H1 (cell line): ENCODE measurements at regions not wholly inside any gene's neighbourhood (a gene's known extent, or its start where the extent isn't known, plus 50 kb on each side); places are given as distances from the start of the nearest gene placed in this dataset.

Experiments
- CTCF ChIP-seq, 3 experiments: IDR thresholded peaks; 1 replicate in 2 of 3; 2 replicates in 1 of 3; pipeline versions ENCODE4 v1.5.1 to v1.6.1; 2011; ENCODE audit warnings: low read length in 3 of 3, mild to moderate bottlenecking in 3 of 3, inconsistent platforms in 2 of 3, low read depth in 1 of 3, moderate library complexity in 1 of 3; ENCODE audit not compliant: insufficient read depth in 1 of 3; ENCODE audit errors: control extremely low read depth in 1 of 3
- EZH2 ChIP-seq: fragments of 200-600 bp; sonication (generic); IDR thresholded peaks from 2 replicates; pipeline ENCODE4 v1.7.1; 2012; ENCODE audit warnings: low read depth, mild to moderate bottlenecking, moderate library complexity, low read length, inconsistent platforms; ENCODE audit not compliant: severe bottlenecking
- KDM1A ChIP-seq: fragments of 200-600, 300-600 bp; sonication (generic); IDR thresholded peaks from 2 replicates; pipeline ENCODE4 v1.7.1; 2016; ENCODE audit warnings: mild to moderate bottlenecking, low read length, borderline replicate concordance
- POLR2AphosphoS5 ChIP-seq: IDR thresholded peaks from 2 replicates; pipeline ENCODE4 v1.6.1; 2011; ENCODE audit warnings: low read depth, low read length

- TF ChIP-seq POLR2AphosphoS5 = no peak
- no peak for TF ChIP-seq CTCF (IDR thresholded peaks at IDR 0.05; ENCODE audit: control extremely low read depth in 1 of 3, insufficient read depth in 1 of 3, low read depth in 1 of 3, low read length in 3 of 3)
- no peak for TF ChIP-seq KDM1A
- no peak for TF ChIP-seq EZH2
These were observed 127.4 kb upstream of the TAF11L2 start for GRCh38 chr5:17370651-17371050.
